ENCODE measurements at regions not wholly inside any gene's neighbourhood (a gene's known extent, or its start where the extent isn't known, plus 50 kb on each side); places are given as distances from the start of the nearest gene placed in this dataset.

DNA sequence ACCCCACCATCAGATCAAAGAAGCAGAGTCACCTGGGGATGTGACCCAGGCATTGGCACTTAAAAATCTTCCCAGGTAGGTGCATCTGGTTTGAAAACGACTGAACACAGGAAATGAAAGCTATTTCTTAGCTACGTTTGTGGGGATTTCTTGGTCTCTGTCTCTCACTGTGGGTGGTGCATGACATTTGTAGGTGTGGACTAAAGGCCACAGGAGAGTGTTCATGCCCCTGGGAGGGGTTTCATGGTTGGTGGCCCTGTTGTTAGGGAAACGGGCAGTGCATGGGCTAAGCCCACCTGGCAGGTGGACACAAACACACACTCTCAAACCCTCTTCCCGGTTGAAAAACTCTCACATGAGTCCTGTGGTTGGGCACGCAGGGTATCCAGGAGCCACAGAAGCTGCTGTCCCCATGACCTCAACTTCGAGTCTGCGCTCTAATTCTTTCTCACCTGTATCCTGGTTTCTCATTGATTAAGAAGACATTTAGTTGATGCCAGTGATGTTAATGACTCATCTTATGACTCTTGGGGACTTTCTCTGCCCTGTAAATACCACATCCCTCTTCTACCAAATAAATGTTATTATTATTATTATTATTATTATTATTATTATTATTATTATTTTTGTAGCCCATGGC is 119.4 kb downstream of the MRPS6 start:
- ATAC-seq (peak; percentile 74), DNase-seq (peak; percentile 16)

DNA sequence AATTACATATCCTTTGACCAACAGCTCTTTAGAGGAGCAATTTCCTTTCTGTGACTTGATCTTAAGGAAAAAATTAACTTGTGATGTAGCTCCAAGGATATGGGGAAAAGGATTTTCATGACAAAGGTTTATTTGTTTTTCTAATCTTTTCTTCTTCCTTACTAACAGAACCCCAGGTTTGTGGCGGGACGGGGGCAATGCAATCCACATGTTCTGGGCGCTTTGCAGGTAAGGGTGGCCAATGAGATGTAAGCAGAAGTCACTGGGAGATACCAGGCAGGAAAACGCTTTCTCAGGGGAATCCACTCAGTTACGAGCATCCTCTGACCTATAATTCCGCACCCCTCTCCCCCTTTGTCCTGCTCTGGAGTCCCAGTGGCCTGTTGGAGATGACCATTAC is 122.0 kb downstream of the MRPS6 start:
- ATAC-seq = no peak
- DNase-seq = no peak

DNA sequence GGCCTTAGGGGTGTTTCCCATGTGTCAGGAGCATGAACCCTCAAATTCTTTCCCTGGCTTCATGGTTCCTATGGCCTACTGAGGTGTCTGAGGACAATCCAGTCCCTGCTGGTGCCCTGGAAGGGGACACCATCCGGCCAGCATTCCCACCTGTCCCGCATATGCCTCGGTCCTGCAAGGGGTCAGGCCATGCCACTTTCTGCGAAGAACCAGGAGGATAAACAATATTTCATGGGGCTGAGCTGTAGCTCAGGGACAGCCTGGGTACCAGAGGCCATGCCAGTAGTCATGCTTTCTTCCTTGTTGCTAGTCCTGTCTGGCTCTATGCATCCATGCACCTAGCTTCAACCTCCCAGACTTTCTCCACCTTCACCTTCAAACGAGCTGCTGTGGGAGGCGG is 123.6 kb downstream of the MRPS6 start:
- DNase-seq (no peak), ATAC-seq (no peak)

DNA sequence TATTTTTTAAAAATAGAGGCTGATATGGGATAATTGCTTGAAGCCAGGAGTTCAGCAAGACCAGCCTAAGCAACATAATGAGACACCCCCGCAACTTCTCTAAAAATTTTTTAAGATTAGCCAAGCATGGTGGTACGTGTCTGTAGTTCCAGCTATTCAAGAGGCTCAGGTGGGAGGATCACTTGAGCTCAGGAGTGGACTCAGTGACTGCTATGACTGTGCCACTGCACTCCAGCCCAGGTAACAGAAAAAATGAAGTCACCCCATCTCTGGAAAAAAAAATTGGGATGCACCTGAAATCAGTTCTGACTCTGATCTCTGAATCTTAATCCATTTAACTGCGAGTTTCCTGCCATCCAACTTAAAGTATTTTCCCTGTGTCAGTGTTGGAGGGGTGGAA is 124.2 kb downstream of the MRPS6 start:
- no peak for DNase-seq
- no peak for ATAC-seq

DNA sequence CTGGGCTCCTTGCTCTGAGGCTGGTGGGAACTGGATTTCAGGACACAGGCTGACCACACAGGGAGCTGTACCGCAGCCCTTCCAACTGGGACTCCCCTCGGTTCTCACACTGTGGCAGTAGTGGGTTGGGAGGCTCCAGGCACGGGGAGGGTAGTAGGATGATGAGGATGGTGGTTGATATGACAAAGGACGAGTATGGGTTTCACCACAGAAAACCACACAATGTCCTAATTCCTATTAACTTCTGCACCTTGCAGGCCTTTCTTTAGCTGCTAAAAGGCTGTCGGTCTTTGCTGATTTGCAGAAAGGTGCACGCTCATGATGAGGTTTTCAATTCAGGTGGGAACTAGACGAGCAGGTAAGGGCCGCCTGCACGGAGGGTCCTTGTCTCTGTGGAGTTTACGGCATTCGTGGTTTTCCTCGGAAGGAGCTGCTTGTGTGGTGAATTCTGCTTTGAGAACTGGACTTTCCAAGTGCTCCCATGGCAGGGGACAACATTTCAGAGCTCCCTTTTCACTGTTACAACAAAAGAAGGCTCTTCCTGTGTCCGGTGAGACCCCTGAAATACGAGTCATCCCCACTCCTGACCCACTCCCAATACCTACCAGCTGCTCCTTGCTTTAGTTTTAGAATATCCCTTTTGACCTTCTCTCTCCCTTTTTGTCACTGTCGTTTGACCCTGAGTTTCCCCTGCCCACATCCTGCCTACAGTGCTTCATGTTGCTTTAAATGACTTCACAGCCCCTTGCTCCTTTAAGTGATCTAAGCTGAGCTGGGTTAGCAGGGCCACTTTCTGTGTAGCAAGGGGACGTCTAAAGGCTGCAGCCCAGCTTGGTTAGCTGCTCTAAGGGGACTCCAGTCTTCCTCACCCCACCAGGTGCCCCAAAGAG is 125.1 kb downstream of the MRPS6 start:
- DNase-seq (peak; percentile 34), ATAC-seq (peak; percentile 64)

DNA sequence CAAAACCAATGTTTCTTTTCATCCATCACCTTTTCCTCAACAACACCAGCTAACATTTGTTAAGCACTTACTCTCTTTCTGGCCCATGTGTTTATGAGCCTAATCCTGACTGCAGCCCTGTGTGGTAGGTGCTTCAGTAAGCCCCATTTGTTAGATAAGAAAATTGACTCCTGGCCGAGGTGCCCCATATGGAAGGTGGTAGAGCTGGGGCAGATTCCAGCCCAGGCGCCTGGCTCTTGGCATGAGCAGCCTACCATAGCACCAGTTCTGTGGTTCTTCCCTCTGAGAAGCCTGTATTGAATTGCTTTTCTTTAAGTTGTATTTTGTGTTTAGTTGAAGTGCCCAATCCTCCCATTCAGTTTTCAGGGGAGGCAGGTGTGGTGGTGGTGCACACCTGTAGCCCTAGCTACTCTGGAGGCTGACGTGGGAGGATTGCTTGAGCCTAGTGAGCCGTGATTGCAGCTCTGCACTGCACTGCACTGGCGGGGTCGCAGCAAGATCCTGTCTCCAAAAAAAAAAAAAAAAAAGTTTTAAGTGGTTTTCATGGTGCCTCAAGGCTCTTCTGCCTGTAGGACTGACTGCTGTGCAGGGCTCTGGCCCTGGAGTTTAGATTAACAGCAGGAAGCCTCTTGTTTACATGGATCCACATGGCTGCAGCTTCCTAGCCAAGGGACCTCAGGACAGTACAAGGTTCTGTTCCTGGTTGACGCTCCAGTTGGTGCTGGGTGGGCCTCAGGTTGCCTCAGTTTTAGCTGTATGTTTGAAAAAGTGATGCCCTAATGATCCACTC is 125.9 kb downstream of the MRPS6 start:
- ATAC-seq = peak; percentile 2
- DNase-seq = no peak

DNA sequence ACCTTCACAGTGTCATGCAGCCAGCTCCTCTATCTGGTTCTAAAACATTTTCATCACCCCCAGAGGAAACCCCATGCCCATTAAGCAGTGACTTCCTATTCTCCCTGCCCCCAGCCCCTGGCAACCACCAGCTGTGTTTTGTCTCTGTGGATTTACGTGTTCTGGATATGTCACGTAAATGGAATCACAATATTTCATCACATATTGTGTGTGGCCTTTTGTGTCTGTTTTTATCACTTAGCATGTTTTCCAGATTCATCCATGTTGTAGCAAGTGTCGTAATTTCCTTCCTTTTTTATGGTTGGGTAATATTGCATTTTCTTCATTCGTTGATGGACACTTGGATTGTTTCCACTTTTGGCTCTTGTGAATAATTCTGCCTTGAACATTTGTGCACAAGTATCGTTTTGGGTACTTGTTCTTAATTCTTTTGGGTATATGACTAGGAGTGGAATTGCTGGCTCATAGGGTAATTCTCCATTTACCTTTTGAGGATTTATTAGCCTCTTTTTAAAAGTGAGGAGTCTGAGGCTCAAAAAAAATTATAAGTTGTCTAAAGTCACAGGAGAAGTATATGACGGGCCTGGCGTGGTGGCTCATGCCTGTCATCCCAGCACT is 127.0 kb downstream of the MRPS6 start:
- DNase-seq = no peak
- ATAC-seq = no peak

DNA sequence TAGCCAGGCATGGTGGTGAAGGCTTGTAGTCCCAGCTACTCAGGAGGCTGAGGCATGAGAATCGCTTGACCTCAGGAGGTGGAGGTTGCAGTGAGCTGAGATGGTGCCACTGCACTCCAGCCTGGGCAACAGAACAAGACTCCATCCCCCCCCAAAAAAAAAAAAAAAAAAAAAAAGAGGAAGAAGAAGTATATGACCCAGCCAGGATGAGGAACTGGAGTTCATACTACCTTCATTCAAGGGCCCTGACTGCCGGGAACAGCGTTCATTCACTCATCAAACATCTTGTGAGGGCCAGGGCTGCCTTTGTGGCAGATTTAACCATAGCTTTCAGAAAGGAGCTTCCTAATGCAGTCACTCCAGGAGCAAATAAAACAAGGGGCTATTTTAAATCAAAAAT is 127.6 kb downstream of the MRPS6 start:
- DNase-seq (no peak), ATAC-seq (no peak)

DNA sequence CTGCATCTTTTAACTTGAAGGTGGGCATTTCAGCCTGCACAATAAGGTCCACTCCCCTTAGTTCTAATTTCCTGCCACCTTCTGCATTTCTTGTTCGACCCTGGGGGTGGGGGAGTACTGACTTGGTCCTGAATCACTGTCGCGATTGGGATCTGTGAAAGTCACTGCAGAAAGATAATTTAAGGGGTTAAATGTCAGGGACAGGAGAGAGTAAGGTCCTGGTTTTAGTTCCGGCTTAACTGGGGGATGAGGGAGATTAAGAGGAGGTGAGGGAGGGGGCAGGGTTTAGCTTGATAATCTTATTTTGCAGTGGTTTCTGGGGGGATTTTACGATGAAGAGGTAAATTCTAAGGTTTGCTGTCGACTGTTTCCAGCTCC is 128.1 kb downstream of the MRPS6 start:
- DNase-seq = peak; percentile 18
- ATAC-seq = no peak

DNA sequence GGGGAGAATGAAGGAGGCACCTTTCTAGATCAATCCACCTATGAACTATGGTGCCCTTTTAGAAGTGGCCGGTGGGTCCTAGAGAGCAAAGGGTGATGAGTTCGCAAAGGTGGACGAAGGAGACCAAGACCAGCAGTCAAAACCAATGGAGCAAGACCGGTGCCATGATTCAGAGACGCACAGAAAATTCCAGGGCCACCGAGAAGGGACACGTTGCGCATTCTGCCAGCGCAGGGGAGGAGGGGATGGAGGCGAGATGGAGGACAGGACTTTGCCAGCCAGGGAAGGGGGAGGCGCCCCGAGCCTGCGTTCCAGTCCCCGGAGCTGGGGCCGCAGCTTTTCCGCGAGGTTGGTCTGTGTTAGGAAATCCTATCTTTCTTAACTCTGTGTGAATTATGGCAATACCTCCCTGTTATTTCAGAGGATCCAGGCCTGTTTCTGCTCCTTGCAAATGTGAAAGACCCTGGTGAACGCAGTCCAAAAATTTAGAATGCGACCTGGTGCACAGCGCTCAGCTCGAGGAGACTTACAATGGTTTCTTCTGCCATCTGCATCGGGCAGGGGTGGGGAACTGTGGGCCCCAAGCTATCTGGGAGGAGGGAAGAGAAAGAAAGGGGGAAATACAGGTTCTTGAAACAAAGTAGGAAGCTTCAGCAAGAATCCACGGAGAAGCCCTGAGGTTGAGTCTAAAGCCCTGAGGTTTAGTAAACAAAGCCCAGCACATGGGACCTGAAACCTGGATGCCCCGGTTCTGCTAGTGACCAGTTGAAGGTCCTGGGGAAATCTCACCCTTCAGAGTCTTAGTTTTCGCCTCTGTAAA is 129.4 kb downstream of the MRPS6 start:
- no peak for DNase-seq
- ATAC-seq = no peak

DNA sequence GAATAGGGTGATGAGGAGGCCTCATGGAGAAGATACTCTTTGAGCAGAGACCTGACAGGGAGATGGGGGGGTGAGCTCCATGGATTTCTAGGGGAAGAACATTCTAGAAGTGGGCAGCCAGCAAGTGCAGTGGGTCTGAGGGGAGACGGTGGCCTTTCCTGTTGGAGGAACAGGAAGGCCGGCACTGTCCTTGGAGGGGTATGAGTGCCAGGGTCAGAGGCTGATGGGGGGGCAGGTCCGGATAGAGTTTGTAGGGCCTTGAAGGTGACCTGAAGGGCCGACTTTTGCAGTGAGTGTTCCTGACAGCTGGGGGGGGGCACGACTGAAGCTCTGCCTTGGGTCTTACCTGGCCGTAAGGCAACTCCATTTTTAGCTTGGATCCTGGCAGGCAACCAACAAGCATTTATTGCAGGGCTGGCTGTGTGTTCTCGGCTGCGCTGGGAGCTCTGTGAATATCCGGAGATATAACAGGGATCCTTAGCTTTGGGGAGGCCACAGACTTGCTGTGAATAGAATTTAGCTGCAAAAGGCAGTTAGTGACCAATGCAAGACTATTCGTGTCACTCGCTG is 130.6 kb downstream of the MRPS6 start:
- DNase-seq = no peak
- no peak for ATAC-seq

DNA sequence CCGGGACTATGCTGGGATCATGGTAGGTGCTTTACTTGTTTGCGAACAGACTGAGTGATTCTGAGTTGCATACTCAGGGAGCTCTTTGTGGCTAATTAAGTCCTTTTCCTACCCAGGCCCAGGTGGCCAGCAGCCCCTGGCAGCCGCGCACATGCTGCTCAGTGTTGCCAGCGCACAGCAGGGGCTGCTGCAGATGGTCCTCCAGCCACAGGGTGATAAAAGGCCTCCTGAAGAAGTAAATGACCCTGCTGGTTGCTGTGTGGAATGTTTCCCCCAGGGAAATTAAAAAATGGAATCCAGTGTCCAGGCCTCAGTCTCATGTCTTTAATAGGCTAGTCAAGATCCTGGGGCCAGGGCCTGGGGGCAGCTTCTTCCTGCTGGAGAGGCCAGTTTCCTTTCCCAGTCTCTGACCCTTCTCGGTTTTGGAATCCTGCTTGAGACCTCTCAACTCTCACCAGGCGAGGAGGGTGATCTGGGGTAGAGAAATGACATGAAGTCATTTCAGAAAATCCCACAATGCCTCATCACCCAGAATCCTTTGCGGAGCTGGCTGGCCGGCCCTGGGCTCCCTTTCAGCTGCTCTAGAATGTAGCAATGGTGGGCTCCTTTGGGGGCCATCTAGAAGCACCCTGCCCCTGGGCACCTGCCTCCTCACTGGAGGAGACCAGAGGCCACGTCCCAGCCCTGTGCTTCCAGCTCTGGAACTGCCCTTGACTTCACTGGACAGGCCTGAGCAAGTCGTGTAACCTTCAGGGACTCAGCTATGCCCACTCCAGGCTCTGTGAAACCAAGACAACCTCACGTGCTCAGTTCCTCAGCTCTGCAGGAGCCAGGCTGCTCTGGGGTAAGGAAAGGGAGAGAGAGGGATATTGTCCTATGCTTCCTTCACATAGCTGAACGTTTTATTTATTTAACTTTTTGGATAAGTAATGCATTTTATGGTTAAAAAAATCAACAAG is 131.4 kb downstream of the MRPS6 start:
- no peak for DNase-seq

DNA sequence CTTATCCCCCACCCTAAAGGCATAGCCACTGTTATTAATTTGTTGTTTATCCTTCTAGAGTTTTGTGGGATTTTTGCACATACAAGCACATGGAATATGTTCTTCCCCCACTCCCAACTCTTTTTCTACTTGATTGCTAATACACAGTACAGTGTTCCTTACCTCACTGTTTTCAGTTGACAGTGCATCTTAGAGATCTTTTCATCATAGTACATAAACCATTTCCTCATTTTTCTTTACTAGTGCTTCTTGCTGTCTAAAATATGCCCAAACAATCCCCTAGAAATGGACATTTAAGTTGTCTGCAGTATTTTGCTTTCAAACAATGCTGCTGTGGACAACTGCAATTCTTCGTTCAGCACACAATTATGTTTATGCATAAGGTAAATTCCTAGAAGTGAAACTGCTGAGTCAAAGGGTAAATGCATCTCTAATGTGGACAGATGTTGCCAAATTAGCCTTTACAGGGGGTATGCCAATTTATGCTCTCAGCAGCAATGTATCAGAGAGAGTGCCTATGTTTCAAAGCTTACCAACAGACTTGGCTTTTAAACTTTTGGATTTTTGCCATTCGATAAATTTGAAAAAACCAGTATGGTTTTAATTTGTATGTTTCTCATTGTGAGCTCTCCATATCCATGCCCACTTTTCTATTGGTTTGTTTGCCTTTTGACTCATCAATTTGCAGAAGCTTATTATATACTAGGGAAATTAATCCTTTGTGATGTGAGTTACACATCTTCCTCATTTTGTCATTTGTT is 132.6 kb downstream of the MRPS6 start:
- DNase-seq = no peak
- ATAC-seq = no peak

More for the DNA sequence above, 131.4 kb downstream of the MRPS6 start:
- ATAC-seq = no peak

DNA sequence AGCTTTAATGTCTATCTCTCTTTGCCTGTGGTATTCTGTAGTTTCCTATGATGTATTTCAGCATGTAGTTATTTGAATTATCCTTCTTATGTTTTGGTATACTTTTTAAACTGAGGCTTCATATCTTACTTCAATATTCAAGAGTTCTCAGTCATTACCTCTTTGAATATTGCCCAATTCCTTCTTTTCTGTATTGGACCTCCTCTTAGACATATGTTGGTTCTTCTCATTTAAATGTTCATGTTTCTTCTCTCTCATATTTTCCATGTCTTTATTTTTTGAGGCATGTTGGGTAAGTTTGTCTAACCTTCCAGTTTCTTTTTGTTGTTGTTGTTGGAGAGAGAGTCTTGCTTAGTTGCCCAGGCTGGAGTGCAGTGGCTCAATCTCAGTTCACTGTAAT is 140.6 kb downstream of the MRPS6 start:
- DNase-seq (no peak), ATAC-seq (no peak)

DNA sequence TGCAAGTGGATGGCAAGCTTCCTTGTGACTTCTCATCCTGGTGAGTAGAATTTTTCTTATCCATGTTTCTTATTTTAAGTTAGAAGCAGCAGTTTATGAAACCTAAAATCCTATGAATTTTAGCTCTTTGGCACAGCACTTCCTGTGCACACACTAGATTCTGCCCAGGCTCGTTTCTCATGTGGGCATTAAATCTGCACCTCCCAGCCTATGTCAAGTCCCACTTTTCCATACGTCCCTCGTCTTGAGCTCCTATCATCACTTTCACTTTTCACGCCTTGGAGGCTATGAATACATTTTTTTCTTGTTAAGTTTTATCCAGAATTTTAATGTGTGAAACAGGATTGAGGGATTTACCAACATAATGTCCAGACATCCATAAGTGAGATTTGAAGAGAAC is 142.1 kb downstream of the MRPS6 start:
- DNase-seq (no peak), ATAC-seq (no peak)

DNA sequence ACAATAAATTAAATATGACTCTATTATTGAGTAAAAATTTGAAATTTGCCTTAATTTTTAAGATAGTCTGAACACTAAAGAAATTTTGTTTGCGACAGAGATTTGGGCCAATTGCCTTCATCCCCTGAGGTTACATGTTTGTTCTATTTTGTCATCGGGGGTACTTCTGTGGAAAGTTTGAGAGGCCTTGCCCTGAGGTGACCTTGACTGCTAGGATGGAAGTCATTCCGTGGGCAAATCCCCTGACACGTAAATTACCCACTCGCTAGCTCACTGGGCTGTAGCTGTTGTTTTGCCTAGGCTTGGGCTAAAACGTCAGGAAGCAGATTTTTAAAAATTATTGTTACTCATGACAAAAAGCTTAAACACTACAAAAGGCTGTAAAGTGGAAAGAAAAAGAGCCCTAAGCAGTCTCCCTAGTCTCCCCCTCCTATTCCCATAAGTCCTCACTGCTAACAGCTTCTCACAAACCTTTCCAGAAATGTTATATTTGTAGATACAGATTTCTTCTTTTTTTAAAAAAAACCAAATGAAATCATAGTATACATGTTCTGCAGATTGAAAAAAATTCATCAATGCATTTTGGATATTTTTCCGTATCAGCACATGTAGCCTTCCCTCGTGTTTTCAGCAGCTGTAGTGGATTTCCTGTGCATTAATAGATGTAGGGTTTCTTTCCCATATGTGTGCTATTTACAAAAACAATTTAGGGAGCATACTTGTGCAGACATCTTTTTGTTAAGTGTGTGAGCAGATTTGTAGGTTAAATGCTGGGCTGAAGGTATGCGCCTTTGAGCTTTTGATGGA is 142.7 kb downstream of the MRPS6 start:
- DNase-seq (no peak), ATAC-seq (no peak)

DNA sequence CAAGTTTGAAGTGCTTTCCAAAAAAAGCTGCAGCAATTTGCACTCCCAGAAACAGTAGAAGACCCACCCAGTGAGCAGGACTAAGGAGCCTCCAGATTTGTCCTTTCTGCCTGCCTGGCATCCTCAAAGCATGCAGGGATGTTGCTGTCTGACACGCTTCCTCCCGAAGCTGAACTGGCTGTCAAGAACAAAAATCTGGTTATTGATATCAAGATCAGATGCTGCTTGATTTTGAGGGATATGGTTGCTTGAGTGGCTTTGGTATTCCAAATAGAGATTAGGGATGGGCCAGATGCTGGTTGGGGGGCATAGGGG is 143.3 kb downstream of the MRPS6 start:
- DNase-seq (no peak), ATAC-seq (no peak)

DNA sequence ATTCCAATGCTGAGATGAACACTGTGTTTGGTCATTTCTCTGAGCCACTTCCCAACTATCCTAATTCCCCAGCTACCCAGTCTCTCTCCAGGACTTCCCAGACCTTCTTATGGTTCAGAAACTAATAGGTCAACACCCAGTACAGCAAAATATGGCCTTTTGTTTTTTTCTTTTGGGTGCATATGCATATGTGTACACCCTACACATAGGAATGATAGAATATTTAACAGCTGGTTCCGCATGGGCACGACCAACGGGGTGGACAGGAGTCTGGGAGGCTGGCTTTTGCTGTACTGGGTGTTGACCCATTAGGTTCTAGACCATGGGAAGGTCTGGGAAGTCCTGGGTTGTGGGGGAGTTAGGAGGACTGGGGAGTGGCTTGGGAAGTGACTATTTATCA is 143.9 kb downstream of the MRPS6 start:
- ATAC-seq = no peak
- no peak for DNase-seq
